NB4 (cell line): ENCODE measurements at regions not wholly inside any gene's neighbourhood (a gene's known extent, or its start where the extent isn't known, plus 50 kb on each side); places are given as distances from the start of the nearest gene placed in this dataset.

Experiments
- DNase-seq: peaks from one replicate; pipeline ENCODE4 v3.0.0; 2010; ENCODE audit warnings: low read depth
- H3K4me3 ChIP-seq: one replicate; pipeline ENCODE4 v1.5.1; 2011; ENCODE audit warnings: mild to moderate bottlenecking, low read depth, low read length, moderate library complexity
- CTCF ChIP-seq: IDR thresholded peaks from one replicate; pipeline ENCODE4 v1.5.1; 2012; ENCODE audit warnings: low read depth, low read length
- MAX ChIP-seq: IDR thresholded peaks from 2 replicates; pipeline ENCODE4 v1.6.1; 2011; ENCODE audit warnings: low read depth, low read length
- MYC ChIP-seq: IDR thresholded peaks from 2 replicates; pipeline ENCODE4 v1.6.1; 2011; ENCODE audit warnings: low read depth, low read length
- POLR2A ChIP-seq: IDR thresholded peaks from 2 replicates; pipeline ENCODE4 v1.6.1; 2011; ENCODE audit warnings: mild to moderate bottlenecking; ENCODE audit not compliant: insufficient read length; ENCODE audit errors: extremely low read depth

GRCh38 chr21:17352996-17353655, 159.7 kb upstream of the CXADR start:
- TF ChIP-seq POLR2A (no peak), CTCF (no peak), MAX (no peak), MYC (no peak)
- H3K4me3 ChIP-seq, result no peak overlapping the region

DNA sequence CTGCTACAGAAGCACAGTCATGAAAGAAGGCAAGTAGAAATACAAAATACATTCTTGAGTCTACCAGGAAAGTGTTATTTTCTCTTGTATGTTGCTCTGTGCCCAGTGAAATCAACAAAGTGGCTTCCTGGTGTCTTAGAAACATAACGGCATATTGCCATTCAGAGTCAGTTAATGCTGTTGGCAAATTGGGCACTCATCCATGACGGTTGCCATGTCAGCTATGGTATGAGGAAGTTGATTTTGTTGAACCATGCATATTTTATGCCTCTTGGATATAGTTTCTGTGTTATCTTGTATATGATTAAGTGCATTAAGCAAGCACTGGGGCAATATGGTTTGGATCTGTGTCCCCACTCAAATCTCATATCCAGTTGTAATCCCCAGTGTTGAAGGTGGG, 153.1 kb upstream of the CXADR start:
- TF ChIP-seq MAX, result no peak
- H3K4me3 ChIP-seq, result no peak overlapping the region
- no peak for DNase-seq

More at GRCh38 chr21:17352996-17353655, 159.7 kb upstream of the CXADR start:
- no peak for DNase-seq

- TF ChIP-seq MYC, result no peak
- TF ChIP-seq POLR2A, result no peak
- no peak for TF ChIP-seq CTCF
- TF ChIP-seq MAX, result no peak
- H3K4me3 ChIP-seq, result no peak overlapping the region
- DNase-seq, result no peak
These were observed 144.0 kb upstream of the CXADR start for GRCh38 chr21:17368748-17369363.

DNA sequence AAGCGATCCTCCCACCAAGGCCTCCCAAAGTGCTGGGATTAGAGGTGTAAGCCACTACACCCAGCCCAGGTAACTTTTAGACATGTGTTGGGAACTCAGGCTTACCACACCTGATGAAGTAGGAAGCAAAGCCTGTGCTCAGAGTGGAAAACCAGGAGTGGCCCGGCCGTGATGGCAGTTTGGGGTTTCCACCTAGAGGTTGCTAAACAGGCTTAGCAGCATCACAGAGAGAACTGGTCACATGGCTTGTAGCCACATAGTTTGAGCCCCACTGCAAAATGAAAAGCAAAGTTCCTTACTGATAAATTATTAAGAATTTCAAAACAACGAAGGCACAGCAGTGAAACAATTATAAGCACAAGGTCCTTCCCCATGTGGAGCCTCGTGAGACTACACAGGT, 142.6 kb upstream of the CXADR start:
- H3K4me3 ChIP-seq, result no peak overlapping the region
- DNase-seq, result no peak
- TF ChIP-seq CTCF (no peak), MYC (no peak), MAX (no peak), POLR2A (no peak)

DNA sequence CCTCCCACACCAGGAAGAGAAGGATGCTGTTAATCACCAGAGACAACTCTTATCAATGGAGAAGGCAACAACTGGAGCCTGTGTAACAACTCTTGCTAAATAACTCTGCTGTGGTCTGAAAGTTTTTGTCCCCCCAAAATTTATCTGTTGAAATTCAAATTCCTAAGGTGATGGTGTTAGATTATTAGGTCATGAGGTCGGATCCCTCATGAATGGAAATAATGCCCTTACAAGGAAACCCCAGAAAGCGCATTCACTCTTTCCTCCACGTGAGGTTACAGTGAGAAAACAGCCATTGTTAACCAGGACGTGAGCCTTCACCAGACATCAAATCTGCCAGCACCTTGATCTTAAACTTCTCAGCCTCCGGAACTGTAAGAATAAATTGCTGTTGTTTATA, 141.9 kb upstream of the CXADR start:
- TF ChIP-seq CTCF (no peak), MYC (no peak), MAX (no peak), POLR2A (no peak)
- DNase-seq, result no peak
- H3K4me3 ChIP-seq, result no peak overlapping the region

- no peak for DNase-seq
- TF ChIP-seq MAX, result no peak
- TF ChIP-seq POLR2A, result no peak
- TF ChIP-seq CTCF, result no peak
- TF ChIP-seq MYC, result no peak
- H3K4me3 ChIP-seq, result no peak overlapping the region
These were observed 141.4 kb upstream of the CXADR start for GRCh38 chr21:17371450-17371849.
